Panc1 (cell line): ENCODE measurements at regions not wholly inside any gene's neighbourhood (a gene's known extent, or its start where the extent isn't known, plus 50 kb on each side); places are given as distances from the start of the nearest gene placed in this dataset.

Experiments used
- ATAC-seq: fragments of 200-7000 bp; cut with Tn5 transposase; 2 replicates; pipeline ENCODE4 v1.9.1; 2020; ENCODE audit warnings: mild to moderate bottlenecking, moderate library complexity
- BruUV-seq: library from RNA; stranded (reverse); fragments of 400-500 nt; replicated peaks from 2 replicates; lab custom pipeline; 2021; lab: Mats Ljungman, UMichigan
- CTCF ChIA-PET: fragments of 300-600 bp; sonication (Branson Sonifier 250); formaldehyde crosslinking; loops from one replicate; lab custom pipeline; 2022; ENCODE audit warnings: antibody characterized with exemption; lab: Charles Lee
- POLR2A ChIA-PET: fragments of 300-600 bp; sonication (Branson Sonifier 250); formaldehyde crosslinking; loops from one replicate; lab custom pipeline; 2022; ENCODE audit warnings: antibody characterized with exemption; lab: Charles Lee
- DNase-seq: peaks from one replicate; pipeline ENCODE4 v3.0.0-alpha.2; 2010; ENCODE audit warnings: low read depth, low spot score
- H3K27ac ChIP-seq: 2 replicates; pipeline ENCODE4 v1.5.1; 2011; ENCODE audit warnings: mild to moderate bottlenecking, low read length, inconsistent platforms
- H3K27me3 ChIP-seq: fragments of 200-500 bp; sonication (Bioruptor generic); 2 replicates; pipeline ENCODE4 v1.6.0; 2014; ENCODE audit warnings: low read length, inconsistent platforms; ENCODE audit not compliant: control insufficient read depth, insufficient read depth
- H3K36me3 ChIP-seq: fragments of 200-500 bp; sonication (Bioruptor generic); 2 replicates; pipeline ENCODE4 v1.5.1; 2014; ENCODE audit warnings: inconsistent platforms, mild to moderate bottlenecking, low read length, moderate library complexity; ENCODE audit not compliant: control insufficient read depth, insufficient read depth
- H3K4me1 ChIP-seq: 2 replicates; pipeline ENCODE4 v1.5.1; 2011; ENCODE audit warnings: inconsistent platforms, mild to moderate bottlenecking, low read length, moderate library complexity; ENCODE audit not compliant: control insufficient read depth, insufficient read depth
- H3K4me3 ChIP-seq, 2 experiments: 2 replicates each; pipeline ENCODE4 v1.5.1; 2011 to 2012; ENCODE audit warnings: low read depth in 2 of 2, low read length in 2 of 2, mild to moderate bottlenecking in 2 of 2, inconsistent platforms in 1 of 2, moderate library complexity in 1 of 2
- H3K9me3 ChIP-seq: fragments of 200-500 bp; sonication (Bioruptor generic); 2 replicates; pipeline ENCODE4 v1.5.1; 2014; ENCODE audit warnings: low read depth, mild to moderate bottlenecking, inconsistent platforms, low read length, moderate library complexity; ENCODE audit not compliant: control insufficient read depth, insufficient read depth
- CTCF ChIP-seq: fragments of 450-650 bp; IDR thresholded peaks from 2 replicates; pipeline ENCODE4 v1.5.1; 2017; ENCODE audit warnings: mild to moderate bottlenecking
- POLR2AphosphoS5 ChIP-seq: IDR thresholded peaks from 2 replicates; pipeline ENCODE4 v1.6.1; 2012; ENCODE audit warnings: mild to moderate bottlenecking, low read depth, low read length, moderate library complexity
- REST ChIP-seq, 2 experiments: IDR thresholded peaks; 2 replicates each; pipeline ENCODE4 v1.6.1; 2011 to 2012; ENCODE audit warnings: low read depth in 2 of 2, control low read depth in 1 of 2, low read length in 1 of 2, mild to moderate bottlenecking in 1 of 2, moderate library complexity in 1 of 2; ENCODE audit not compliant: insufficient read depth in 1 of 2
- SIN3A ChIP-seq: IDR thresholded peaks from 2 replicates; pipeline ENCODE4 v1.6.1; 2012; ENCODE audit warnings: low read depth, mild to moderate bottlenecking, low read length, moderate library complexity, borderline replicate concordance; ENCODE audit not compliant: insufficient read depth
- TCF7L2 ChIP-seq: IDR thresholded peaks from 2 replicates; pipeline ENCODE4 v1.6.1; 2011; ENCODE audit warnings: mild to moderate bottlenecking, low read depth, low read length, inconsistent platforms
- in situ Hi-C: cut with HindIII; loops from 2 replicates; pipeline ENCODE4 v1.10.0; 2016; ENCODE audit warnings: low sequenced_read_pairs, low pct_unique_long_range_greater_than_20kb
- intact Hi-C: fragments of 100-400 bp; cut with micrococcal nuclease; formaldehyde crosslinking; loops from one replicate; pipeline ENCODE4 v1.10.0; 2022; ENCODE audit not compliant: unreplicated experiment

- Histone ChIP-seq H3K27me3 (no peaks in the 10 kb centered on the region; the same call in 1 of the 2 replicates), H3K27ac (no peak overlapping the region), H3K36me3 (no peaks in the 10 kb centered on the region), H3K4me1 (no peaks in the 10 kb centered on the region), H3K9me3 (no peaks in the 10 kb centered on the region), H3K4me3 (no peak overlapping the region)
- no TSS peak for BruUV-seq
- intact Hi-C loops (no loop called here), in situ Hi-C loops (no loop called here)
- ChIA-PET CTCF (no interaction called here), POLR2A (no interaction called here)
- DNase-seq, result no peak
- no peak for ATAC-seq
- TF ChIP-seq TCF7L2, result no peak
- TF ChIP-seq SIN3A, result no peak
- TF ChIP-seq REST (IDR thresholded peaks at IDR 0.05; ENCODE audit: insufficient read depth in 1 of 2, low read depth in 2 of 2, low read length in 1 of 2), result no peak
- no peak for TF ChIP-seq POLR2AphosphoS5
- TF ChIP-seq CTCF, result no peak
Measured at GRCh38 chr1:114262337-114262736, 108.7 kb upstream of the SYT6 start.

- Histone ChIP-seq H3K4me3 (no peak overlapping the region), H3K27me3 (no peaks in the 10 kb centered on the region; the same call in 1 of the 2 replicates), H3K4me1 (no peaks in the 10 kb centered on the region), H3K9me3 (no peaks in the 10 kb centered on the region), H3K36me3 (no peaks in the 10 kb centered on the region), H3K27ac (no peak overlapping the region)
- ChIA-PET CTCF (no interaction called here), POLR2A (no interaction called here)
- no TSS peak for BruUV-seq
- TF ChIP-seq POLR2AphosphoS5, result no peak
- TF ChIP-seq REST (IDR thresholded peaks at IDR 0.05; ENCODE audit: insufficient read depth in 1 of 2, low read depth in 2 of 2, low read length in 1 of 2), result no peak
- TF ChIP-seq SIN3A, result no peak
- TF ChIP-seq CTCF, result no peak
- no peak for TF ChIP-seq TCF7L2
- in situ Hi-C loops (no loop called here), intact Hi-C loops (no loop called here)
- ATAC-seq (no peak), DNase-seq (no peak)
Measured at GRCh38 chr1:114260805-114261484, 107.3 kb upstream of the SYT6 start.
